IMR-90 (cell line): ENCODE measurements at regions not wholly inside any gene's neighbourhood (a gene's known extent, or its start where the extent isn't known, plus 50 kb on each side); places are given as distances from the start of the nearest gene placed in this dataset.

Experiments
- CEBPB ChIP-seq: IDR thresholded peaks from 2 replicates; pipeline ENCODE4 v1.6.1; 2012; ENCODE audit warnings: low read depth, low read length, improper control_type of control experiment
- CHD1 ChIP-seq: IDR thresholded peaks from 2 replicates; pipeline ENCODE4 v1.6.1; 2012; ENCODE audit warnings: low read depth, low read length, improper control_type of control experiment
- CTCF ChIP-seq: conservative IDR thresholded peaks from 2 replicates; pipeline ENCODE4 v1.5.1; 2012; ENCODE audit warnings: mild to moderate bottlenecking, low read depth, low read length, improper control_type of control experiment
- ELK1 ChIP-seq: fragments of 150-350 bp; IDR thresholded peaks from 2 replicates; pipeline ENCODE4 v1.6.1; 2016; ENCODE audit warnings: low read depth, mild to moderate bottlenecking, low read length, moderate library complexity, borderline replicate concordance
- MAFK ChIP-seq: IDR thresholded peaks from 2 replicates; pipeline ENCODE4 v1.6.1; 2012; ENCODE audit warnings: low read depth, low read length, improper control_type of control experiment
- NFE2L2 ChIP-seq: fragments of 150-350 bp; IDR thresholded peaks from 2 replicates; pipeline ENCODE4 v1.6.1; 2016; ENCODE audit warnings: low read depth, mild to moderate bottlenecking, low read length
- POLR2A ChIP-seq: IDR thresholded peaks from 2 replicates; pipeline ENCODE4 v1.6.1; 2012; ENCODE audit warnings: mild to moderate bottlenecking, low read depth, low read length
- RFX5 ChIP-seq: IDR thresholded peaks from 2 replicates; pipeline ENCODE4 v1.8.0; 2012; ENCODE audit warnings: low read depth, mild to moderate bottlenecking, low read length, moderate library complexity
- SMC3 ChIP-seq: fragments of 150-350 bp; IDR thresholded peaks from 2 replicates; pipeline ENCODE4 v1.6.1; 2016; ENCODE audit warnings: low read depth, mild to moderate bottlenecking, antibody characterized with exemption, low read length, moderate library complexity
- USF2 ChIP-seq: fragments of 150-350 bp; IDR thresholded peaks from 2 replicates; pipeline ENCODE4 v1.6.1; 2017; ENCODE audit warnings: mild to moderate bottlenecking, antibody characterized with exemption, low read length, low read depth

GRCh38 chr5:91599863-91600262 lies 216.7 kb upstream of the ARRDC3 start:
- TF ChIP-seq CTCF: no peak
- TF ChIP-seq POLR2A: no peak
- TF ChIP-seq CEBPB: no peak
- TF ChIP-seq MAFK: no peak
- no peak for TF ChIP-seq USF2
- no peak for TF ChIP-seq NFE2L2
- TF ChIP-seq RFX5: no peak
- TF ChIP-seq ELK1: no peak
- no peak for TF ChIP-seq CHD1
- no peak for TF ChIP-seq SMC3
